Body of pancreas (tissue), 4 donors: ENCODE measurements at regions not wholly inside any gene's neighbourhood (a gene's known extent, or its start where the extent isn't known, plus 50 kb on each side); places are given as distances from the start of the nearest gene placed in this dataset.

ENCODE experiments used
- ATAC-seq: fragments of 150-250 bp; one replicate; pipeline ENCODE4 v1.9.1; 2016
- DNase-seq, 4 donors: peaks; one replicate each; pipeline ENCODE4 v3.0.0-alpha.2; 2019
- H3K27ac ChIP-seq, 4 donors: fragments of 200-600 bp; sonication (generic); 1 replicate in 3 of 4; 2 replicates in 1 of 4; pipeline versions ENCODE4 v1.5.1 to v1.6.1; 2016 to 2019; ENCODE audit warnings: mild to moderate bottlenecking in 1 of 4, mixed read lengths in 1 of 4, moderate library complexity in 1 of 4
- H3K27me3 ChIP-seq, 2 donors: fragments of 200-600 bp; sonication (generic); one replicate each; pipeline ENCODE4 v1.6.0; 2016; ENCODE audit warnings: mild to moderate bottlenecking in 1 of 2
- H3K36me3 ChIP-seq, 2 donors: fragments of 200-600 bp; sonication (generic); replicated peaks in 1 of 2; 2 replicates each; pipeline ENCODE4 v1.5.1; 2016; ENCODE audit warnings: low read depth in 2 of 2; ENCODE audit not compliant: insufficient read depth in 1 of 2
- H3K4me1 ChIP-seq: fragments of 200-600 bp; sonication (generic); one replicate; pipeline ENCODE4 v1.6.0; 2016
- H3K4me3 ChIP-seq, 2 donors: fragments of 200-600 bp; sonication (generic); 1 replicate in 1 of 2; 2 replicates in 1 of 2; pipeline ENCODE4 v1.5.1; 2016 to 2019
- H3K9me3 ChIP-seq, 3 donors: fragments of 200-600 bp; sonication (generic); 1 replicate in 2 of 3; 2 replicates in 1 of 3; pipeline ENCODE4 v1.5.1; 2016
- CTCF ChIP-seq, 7 experiments: fragments of 450-650 bp in 4 of 7; fragments of 200-600 bp in 3 of 7; sonication (generic) in 3 of 7; IDR thresholded peaks; one replicate each; pipeline ENCODE4 v1.5.1; 2016 to 2019; ENCODE audit warnings: antibody characterized with exemption in 7 of 7
- POLR2A ChIP-seq, 3 donors: fragments of 450-650 bp; IDR thresholded peaks; one replicate each; pipeline ENCODE4 v1.6.1; 2016; ENCODE audit warnings: antibody characterized with exemption in 3 of 3, mild to moderate bottlenecking in 2 of 3
- WGBS, 2 donors: methylation state at CpG; one replicate each; pipeline ENCODE4 v1.1.5; 2017; 5-methylcytosine and 5-hydroxymethylcytosine counted together
- intact Hi-C: fragments of 100-400 bp; cut with DNase I; formaldehyde crosslinking; loops from one replicate; pipeline ENCODE4 v1.15.1; 2023

GRCh38 chr9:12935714-12936113, 160.9 kb downstream of the LURAP1L start:
- ATAC-seq (no peak), DNase-seq (no peak)
- no peak for TF ChIP-seq POLR2A (IDR thresholded peaks at IDR 0.05)
- TF ChIP-seq CTCF (IDR thresholded peaks at IDR 0.05): no peak
- no peaks in the 10 kb centered on the region for H3K36me3 ChIP-seq
- H3K4me3 ChIP-seq: no peak overlapping the region
- no peaks in the 10 kb centered on the region for H3K27me3 ChIP-seq
- H3K9me3 ChIP-seq: no peaks in the 10 kb centered on the region
- H3K27ac ChIP-seq: no peak overlapping the region
- WGBS, 2 donors: 76 to 77% methylated on average over 2 of the region's 2 CpGs
- intact Hi-C loops: no loop called here
- H3K4me1 ChIP-seq: no peaks in the 10 kb centered on the region

GRCh38 chr9:12954441-12954840, 179.6 kb downstream of the LURAP1L start:
- TF ChIP-seq CTCF (IDR thresholded peaks at IDR 0.05) (no peak), POLR2A (IDR thresholded peaks at IDR 0.05) (no peak)
- intact Hi-C loops: no loop called here
- H3K4me3 ChIP-seq: no peak overlapping the region
- H3K9me3 ChIP-seq: peaks cover 0 to 6% (median 0%) of the 10 kb centered on the region in 3 donors
- DNase-seq (no peak), ATAC-seq (no peak)
- no peaks in the 10 kb centered on the region for H3K27me3 ChIP-seq
- H3K4me1 ChIP-seq: no peaks in the 10 kb centered on the region
- H3K36me3 ChIP-seq: no peaks in the 10 kb centered on the region
- WGBS, 2 donors: 90 to 91% methylated on average over 4 of the region's 4 CpGs
- H3K27ac ChIP-seq: no peak overlapping the region

- no peak overlapping the region for H3K27ac ChIP-seq
These were observed 180.8 kb downstream of the LURAP1L start for GRCh38 chr9:12955510-12956163.

GRCh38 chr9:12956261-12956660, 181.4 kb downstream of the LURAP1L start:
- 33 to 36% methylated on average over 3 of the region's 3 CpGs for WGBS, 2 donors
- no peaks in the 10 kb centered on the region for H3K4me1 ChIP-seq
- no peak overlapping the region for H3K27ac ChIP-seq
- no peak for DNase-seq
- peaks cover 0 to 6% (median 0%) of the 10 kb centered on the region in 3 donors for H3K9me3 ChIP-seq
- no peaks in the 10 kb centered on the region for H3K36me3 ChIP-seq
- intact Hi-C loops: no loop called here
- H3K4me3 ChIP-seq: no peak overlapping the region
- no peaks in the 10 kb centered on the region for H3K27me3 ChIP-seq
- ATAC-seq: no peak
- TF ChIP-seq CTCF (IDR thresholded peaks at IDR 0.05): no peak
- TF ChIP-seq POLR2A (IDR thresholded peaks at IDR 0.05): no peak

More at GRCh38 chr9:12955510-12956163, 180.8 kb downstream of the LURAP1L start:
- H3K4me3 ChIP-seq: no peak overlapping the region
- DNase-seq (no peak), ATAC-seq (no peak)
- no peaks in the 10 kb centered on the region for H3K4me1 ChIP-seq
- no peaks in the 10 kb centered on the region for H3K27me3 ChIP-seq
- 71 to 76% methylated on average over 11 of the region's 11 CpGs for WGBS, 2 donors
- intact Hi-C loops: no loop called here
- H3K36me3 ChIP-seq: no peaks in the 10 kb centered on the region
- TF ChIP-seq POLR2A (IDR thresholded peaks at IDR 0.05) (no peak), CTCF (IDR thresholded peaks at IDR 0.05) (no peak)
- peaks cover 0 to 6% (median 0%) of the 10 kb centered on the region in 3 donors for H3K9me3 ChIP-seq

- WGBS, 2 donors: 90 to 93% methylated on average over 4 of the region's 4 CpGs
- Histone ChIP-seq H3K27me3 (no peaks in the 10 kb centered on the region), H3K36me3 (no peaks in the 10 kb centered on the region), H3K27ac (no peak overlapping the region), H3K4me1 (no peaks in the 10 kb centered on the region), H3K9me3 (peaks cover 0 to 6% (median 0%) of the 10 kb centered on the region in 3 donors), H3K4me3 (no peak overlapping the region)
- ATAC-seq (no peak), DNase-seq (no peak)
- no peak for TF ChIP-seq POLR2A (IDR thresholded peaks at IDR 0.05)
- intact Hi-C loops: no loop called here
These were observed 182.0 kb downstream of the LURAP1L start for GRCh38 chr9:12956805-12957204.
